HG03095 (cell line): ENCODE measurements at regions not wholly inside any gene's neighbourhood (a gene's known extent, or its start where the extent isn't known, plus 50 kb on each side); places are given as distances from the start of the nearest gene placed in this dataset.
A peak's percentile ranks its signal among the peaks of the same experiment; 100 is the strongest.
"Not testable (repeated sequence)": the region's sequence is repeated elsewhere in the genome, so short reads cannot be mapped to it uniquely, and the experiment has no call there.

Experiments used
- ATAC-seq: cut with Tn5 transposase; IDR thresholded peaks from one replicate; pipeline ENCODE4 v1.9.1; 2021; ENCODE audit warnings: moderate library complexity; ENCODE audit not compliant: unreplicated experiment

GRCh38 chr5:9761706-9762105 lies 131.6 kb upstream of the TAS2R1 start:
- no peak for ATAC-seq

- not testable (repeated sequence) for ATAC-seq
These were observed 122.5 kb upstream of the TAS2R1 start for GRCh38 chr5:9752670-9753069.

- ATAC-seq: no peak
These were observed 113.4 kb upstream of the TAS2R1 start for GRCh38 chr5:9743507-9743906.

GRCh38 chr5:9742848-9743247 lies 112.7 kb upstream of the TAS2R1 start:
- no peak for ATAC-seq

GRCh38 chr5:9739135-9739534 lies 109.0 kb upstream of the TAS2R1 start:
- ATAC-seq: no peak

- no peak for ATAC-seq
These were observed 107.1 kb upstream of the TAS2R1 start for GRCh38 chr5:9737265-9737664.

- no peak for ATAC-seq
These were observed 103.3 kb upstream of the TAS2R1 start for GRCh38 chr5:9733486-9733885.

- no peak for ATAC-seq
These were observed 101.0 kb upstream of the TAS2R1 start for GRCh38 chr5:9731159-9731558.

GRCh38 chr5:9728261-9728660 lies 98.1 kb upstream of the TAS2R1 start:
- ATAC-seq: no peak

- ATAC-seq: no peak
These were observed 96.8 kb upstream of the TAS2R1 start for GRCh38 chr5:9726931-9727330.

GRCh38 chr5:9725265-9725664 lies 95.1 kb upstream of the TAS2R1 start:
- ATAC-seq: not testable (repeated sequence)

GRCh38 chr5:9724707-9725106 lies 94.6 kb upstream of the TAS2R1 start:
- ATAC-seq: no peak

GRCh38 chr5:9722601-9723180 lies 92.5 kb upstream of the TAS2R1 start:
- ATAC-seq: no peak

GRCh38 chr5:9721161-9721560 lies 91.0 kb upstream of the TAS2R1 start:
- ATAC-seq: no peak

- ATAC-seq: no peak
These were observed 90.2 kb upstream of the TAS2R1 start for GRCh38 chr5:9720361-9720760.

- ATAC-seq: peak; percentile 84
These were observed 86.7 kb upstream of the TAS2R1 start for GRCh38 chr5:9716838-9717281.

- ATAC-seq: no peak
These were observed 85.8 kb upstream of the TAS2R1 start for GRCh38 chr5:9715891-9716335.

- ATAC-seq: no peak
These were observed 83.9 kb upstream of the TAS2R1 start for GRCh38 chr5:9713959-9714586.

- no peak for ATAC-seq
These were observed 83.2 kb upstream of the TAS2R1 start for GRCh38 chr5:9713356-9713755.

GRCh38 chr5:9712911-9713310 lies 82.8 kb upstream of the TAS2R1 start:
- ATAC-seq: no peak

- ATAC-seq: no peak
These were observed 82.4 kb upstream of the TAS2R1 start for GRCh38 chr5:9712506-9712905.

- ATAC-seq: no peak
These were observed 79.9 kb upstream of the TAS2R1 start for GRCh38 chr5:9710069-9710468.
